ENCODE measurements at regions not wholly inside any gene's neighbourhood (a gene's known extent, or its start where the extent isn't known, plus 50 kb on each side); places are given as distances from the start of the nearest gene placed in this dataset.
A peak's percentile ranks its signal among the peaks of the same experiment; 100 is the strongest.
"Not testable (repeated sequence)": the region's sequence is repeated elsewhere in the genome, so short reads cannot be mapped to it uniquely, and the experiment has no call there.

DNA sequence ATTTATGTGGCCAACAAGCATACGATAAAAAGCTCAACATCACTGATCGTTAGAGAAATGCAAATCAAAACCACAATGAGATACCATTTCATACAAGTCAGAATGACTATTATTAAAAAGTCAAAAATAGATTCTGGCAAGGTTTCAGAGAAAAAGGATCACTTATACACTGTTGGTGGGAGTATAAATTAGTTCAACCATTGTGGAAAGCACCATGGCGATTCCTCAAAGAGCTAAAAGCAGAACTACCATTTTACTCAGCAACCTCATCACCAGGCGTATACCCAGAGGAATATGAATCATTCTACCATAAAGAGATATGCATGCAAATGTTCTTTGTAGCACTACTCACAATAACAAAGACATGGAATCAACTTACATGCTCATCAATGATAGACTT is 478.7 kb upstream of the GALNTL6 start:
- Histone ChIP-seq H3K9me3 (ENCODE audit: control insufficient read depth in 5 of 5, low read length in 5 of 5) (peaks cover 0 to 4% (median 0%) of the 10 kb centered on the region in 5 donors), H3K27ac (ENCODE audit: low read depth, low read length) (no peak overlapping the region), H3K9ac (ENCODE audit: low read length in 5 of 5) (no peak overlapping the region), H3K4me1 (ENCODE audit: control insufficient read depth in 5 of 5, insufficient read depth in 5 of 5, low read length in 5 of 5) (no peaks in the 10 kb centered on the region), H3K4me3 (ENCODE audit: low read depth in 1 of 5, low read length in 5 of 5) (no peak overlapping the region), H3K36me3 (ENCODE audit: control insufficient read depth in 5 of 5, insufficient read depth in 5 of 5, low read length in 5 of 5) (no peaks in the 10 kb centered on the region), H3K27me3 (ENCODE audit: control insufficient read depth in 5 of 5, insufficient read depth in 4 of 5, low read length in 5 of 5) (no peaks in the 10 kb centered on the region)

DNA sequence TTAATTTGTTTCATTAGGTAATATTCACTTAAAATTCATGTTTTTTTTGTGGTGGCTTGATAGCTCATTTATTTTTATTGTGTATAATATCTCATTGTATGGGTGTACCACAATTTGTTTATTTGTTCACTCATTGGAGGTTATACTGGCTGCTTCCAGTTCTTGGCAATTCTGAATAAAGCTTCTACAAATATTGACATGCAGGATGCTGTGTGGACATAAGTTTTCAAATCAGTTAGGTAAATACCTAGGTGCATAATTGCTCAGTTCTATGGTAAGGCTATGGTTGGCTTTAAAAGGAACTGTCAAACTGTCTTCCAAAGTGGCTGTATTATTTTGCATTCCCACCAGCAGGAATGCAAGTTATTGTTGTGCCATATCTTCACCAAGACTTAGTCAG is 504.5 kb upstream of the GALNTL6 start:
- Histone ChIP-seq H3K27me3 (ENCODE audit: control insufficient read depth in 5 of 5, insufficient read depth in 4 of 5, low read length in 5 of 5) (no peaks in the 10 kb centered on the region), H3K27ac (ENCODE audit: low read depth, low read length) (no peak overlapping the region), H3K36me3 (ENCODE audit: control insufficient read depth in 5 of 5, insufficient read depth in 5 of 5, low read length in 5 of 5) (no peaks in the 10 kb centered on the region), H3K9ac (ENCODE audit: low read length in 5 of 5) (no peak overlapping the region), H3K9me3 (ENCODE audit: control insufficient read depth in 5 of 5, low read length in 5 of 5) (no peaks in the 10 kb centered on the region), H3K4me1 (ENCODE audit: control insufficient read depth in 5 of 5, insufficient read depth in 5 of 5, low read length in 5 of 5) (no peaks in the 10 kb centered on the region), H3K4me3 (ENCODE audit: low read depth in 1 of 5, low read length in 5 of 5) (no peak overlapping the region)

DNA sequence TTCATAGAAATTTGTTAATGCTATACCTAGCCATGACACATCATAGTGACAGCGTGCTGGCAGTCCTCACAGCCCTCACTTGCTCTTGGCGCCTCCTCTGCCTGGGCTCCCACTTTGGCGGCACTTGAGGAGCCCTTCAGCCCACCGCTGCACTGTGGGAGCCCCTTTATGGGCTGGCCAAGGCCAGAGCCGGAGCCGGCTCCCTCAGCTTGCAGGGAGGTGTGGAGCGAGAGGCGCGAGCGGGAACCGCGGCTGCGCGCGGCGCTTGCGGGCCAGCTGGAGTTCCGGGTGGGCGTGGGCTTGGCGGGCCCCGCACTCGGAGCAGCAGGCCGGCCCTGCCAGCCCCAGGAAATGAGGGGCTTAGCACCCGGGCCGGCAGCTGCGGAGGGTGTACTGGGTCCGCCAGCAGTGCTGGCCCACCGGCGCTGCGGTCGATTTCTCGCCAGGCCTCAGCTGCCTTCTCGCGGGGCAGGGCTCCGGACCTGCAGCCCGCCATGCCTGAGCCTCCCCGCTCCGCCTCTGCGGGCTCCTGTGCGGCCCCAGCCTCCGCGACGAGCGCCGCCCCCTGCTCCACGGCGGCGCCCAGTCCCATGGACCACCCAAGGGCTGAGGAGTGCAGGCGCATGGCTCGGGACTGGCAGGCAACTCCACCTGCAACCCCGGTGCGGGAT is 515.0 kb upstream of the GALNTL6 start:
- not testable (repeated sequence) for H3K27me3 ChIP-seq (ENCODE audit: control insufficient read depth in 5 of 5, insufficient read depth in 4 of 5, low read length in 5 of 5); H3K36me3 ChIP-seq (ENCODE audit: control insufficient read depth in 5 of 5, insufficient read depth in 5 of 5, low read length in 5 of 5); H3K27ac ChIP-seq (ENCODE audit: low read depth, low read length); H3K9ac ChIP-seq (ENCODE audit: low read length in 5 of 5); H3K4me3 ChIP-seq (ENCODE audit: low read depth in 1 of 5, low read length in 5 of 5); H3K9me3 ChIP-seq (ENCODE audit: control insufficient read depth in 5 of 5, low read length in 5 of 5)
- peaks cover 0 to 14% (median 0%) of the 10 kb centered on the region in 5 donors for H3K4me1 ChIP-seq (ENCODE audit: control insufficient read depth in 5 of 5, insufficient read depth in 5 of 5, low read length in 5 of 5)

DNA sequence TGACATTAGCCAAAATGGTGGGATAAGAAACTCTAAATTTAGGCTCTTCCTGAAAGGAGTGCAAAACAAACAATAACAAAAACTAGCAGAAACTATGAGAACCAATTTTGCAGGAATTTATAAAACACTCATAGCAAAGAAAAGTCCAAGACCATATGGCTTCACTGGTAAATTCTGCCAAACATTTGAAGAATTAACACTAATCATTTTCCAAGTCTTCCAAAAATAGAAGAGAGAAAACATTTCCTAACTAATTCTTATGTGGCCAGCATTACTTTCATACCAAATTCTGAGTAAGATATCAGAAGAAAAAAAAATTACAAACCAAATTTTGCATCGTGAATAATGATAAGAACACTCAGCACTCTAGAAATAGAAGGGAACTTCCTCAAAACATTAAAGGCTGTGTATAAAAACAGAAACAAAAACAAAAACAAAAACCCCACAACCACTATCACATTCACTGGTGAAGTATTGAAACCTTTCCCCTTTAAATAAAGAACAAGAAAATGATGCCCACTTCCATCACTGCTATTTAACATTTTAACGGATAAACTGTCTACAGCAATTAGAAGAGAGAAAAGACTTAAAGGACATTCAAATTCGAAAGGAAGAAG is 524.3 kb upstream of the GALNTL6 start:
- Histone ChIP-seq H3K9me3 (ENCODE audit: control insufficient read depth in 5 of 5, low read length in 5 of 5) (no peaks in the 10 kb centered on the region), H3K4me1 (ENCODE audit: control insufficient read depth in 5 of 5, insufficient read depth in 5 of 5, low read length in 5 of 5) (peaks cover 0 to 17% (median 0%) of the 10 kb centered on the region in 5 donors), H3K4me3 (ENCODE audit: low read depth in 1 of 5, low read length in 5 of 5) (peak overlapping the region in 1 of 5 donors; percentile 23), H3K27ac (ENCODE audit: low read depth, low read length) (no peak overlapping the region), H3K36me3 (ENCODE audit: control insufficient read depth in 5 of 5, insufficient read depth in 5 of 5, low read length in 5 of 5) (no peaks in the 10 kb centered on the region), H3K27me3 (ENCODE audit: control insufficient read depth in 5 of 5, insufficient read depth in 4 of 5, low read length in 5 of 5) (no peaks in the 10 kb centered on the region), H3K9ac (ENCODE audit: low read length in 5 of 5) (no peak overlapping the region)

DNA sequence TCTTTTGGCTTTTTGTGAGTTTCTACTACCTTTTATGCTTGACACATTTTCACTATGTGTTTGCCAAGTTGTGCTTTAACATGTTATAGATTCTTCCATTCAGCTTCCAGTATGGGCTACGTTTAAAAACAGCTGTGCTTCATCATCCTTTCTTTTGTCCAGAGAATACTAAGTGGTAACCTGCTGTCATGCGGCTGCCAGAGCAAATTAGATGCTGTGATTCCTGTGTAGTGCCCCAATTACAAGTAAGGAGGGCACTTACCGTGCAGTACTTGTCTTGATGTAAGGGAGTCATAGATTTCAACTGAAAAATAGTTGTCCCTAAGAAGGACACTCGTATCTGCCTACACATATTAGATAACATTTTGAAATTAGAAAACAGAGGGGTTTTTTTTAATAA is 531.8 kb upstream of the GALNTL6 start:
- H3K9me3 ChIP-seq (ENCODE audit: control insufficient read depth in 5 of 5, low read length in 5 of 5) = no peaks in the 10 kb centered on the region
- no peaks in the 10 kb centered on the region for H3K27me3 ChIP-seq (ENCODE audit: control insufficient read depth in 5 of 5, insufficient read depth in 4 of 5, low read length in 5 of 5)
- no peak overlapping the region for H3K9ac ChIP-seq (ENCODE audit: low read length in 5 of 5)
- no peaks in the 10 kb centered on the region for H3K36me3 ChIP-seq (ENCODE audit: control insufficient read depth in 5 of 5, insufficient read depth in 5 of 5, low read length in 5 of 5)
- H3K4me3 ChIP-seq (ENCODE audit: low read depth in 1 of 5, low read length in 5 of 5) = no peak overlapping the region
- peaks cover 0 to 5% (median 0%) of the 10 kb centered on the region in 5 donors for H3K4me1 ChIP-seq (ENCODE audit: control insufficient read depth in 5 of 5, insufficient read depth in 5 of 5, low read length in 5 of 5)
- no peak overlapping the region for H3K27ac ChIP-seq (ENCODE audit: low read depth, low read length)

DNA sequence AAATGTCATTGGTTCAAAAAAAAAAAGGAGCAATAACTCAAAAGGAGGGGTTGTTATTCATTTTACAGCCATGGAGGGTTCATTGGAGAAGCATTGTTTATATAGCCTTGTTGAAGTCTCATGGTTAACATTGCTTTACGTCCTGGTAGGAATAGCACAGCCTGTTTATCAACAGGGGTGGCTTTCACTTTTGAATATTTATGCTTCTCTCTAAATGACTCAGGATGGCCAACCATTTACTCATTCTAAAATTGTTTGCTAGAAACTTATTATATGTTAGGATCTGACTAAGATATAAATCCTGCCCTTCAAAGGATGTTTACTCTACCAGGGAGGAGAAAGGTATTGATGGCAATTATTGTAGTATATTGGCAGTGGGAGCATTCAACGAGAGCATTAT is 534.1 kb upstream of the GALNTL6 start:
- Histone ChIP-seq H3K4me3 (ENCODE audit: low read depth in 1 of 5, low read length in 5 of 5) (no peak overlapping the region), H3K36me3 (ENCODE audit: control insufficient read depth in 5 of 5, insufficient read depth in 5 of 5, low read length in 5 of 5) (no peaks in the 10 kb centered on the region), H3K4me1 (ENCODE audit: control insufficient read depth in 5 of 5, insufficient read depth in 5 of 5, low read length in 5 of 5) (no peaks in the 10 kb centered on the region), H3K9ac (ENCODE audit: low read length in 5 of 5) (no peak overlapping the region), H3K9me3 (ENCODE audit: control insufficient read depth in 5 of 5, low read length in 5 of 5) (no peaks in the 10 kb centered on the region), H3K27ac (ENCODE audit: low read depth, low read length) (no peak overlapping the region), H3K27me3 (ENCODE audit: control insufficient read depth in 5 of 5, insufficient read depth in 4 of 5, low read length in 5 of 5) (no peaks in the 10 kb centered on the region)

DNA sequence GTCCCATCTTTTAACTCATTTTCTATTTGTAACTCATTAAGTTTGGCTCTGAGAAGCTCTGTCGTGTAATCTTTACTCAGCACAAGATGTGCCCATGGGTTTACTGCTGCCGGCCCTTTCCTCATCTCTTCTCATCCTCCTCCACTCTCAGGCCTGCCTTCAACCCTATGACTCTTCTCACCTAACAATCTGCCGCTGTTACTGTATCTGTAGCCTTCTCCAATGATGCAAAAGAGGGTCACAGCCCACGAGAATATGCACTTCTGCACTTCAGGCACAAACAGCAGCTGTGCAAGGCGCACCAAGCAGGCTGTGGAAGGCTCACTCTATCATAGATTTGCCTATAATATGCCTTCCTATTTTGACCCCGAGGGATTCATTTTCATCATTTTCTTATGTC is 546.5 kb upstream of the GALNTL6 start:
- Histone ChIP-seq H3K9ac (ENCODE audit: low read length in 5 of 5) (no peak overlapping the region), H3K4me1 (ENCODE audit: control insufficient read depth in 5 of 5, insufficient read depth in 5 of 5, low read length in 5 of 5) (no peaks in the 10 kb centered on the region), H3K36me3 (ENCODE audit: control insufficient read depth in 5 of 5, insufficient read depth in 5 of 5, low read length in 5 of 5) (no peaks in the 10 kb centered on the region), H3K27ac (ENCODE audit: low read depth, low read length) (no peak overlapping the region), H3K4me3 (ENCODE audit: low read depth in 1 of 5, low read length in 5 of 5) (no peak overlapping the region), H3K27me3 (ENCODE audit: control insufficient read depth in 5 of 5, insufficient read depth in 4 of 5, low read length in 5 of 5) (no peaks in the 10 kb centered on the region), H3K9me3 (ENCODE audit: control insufficient read depth in 5 of 5, low read length in 5 of 5) (no peaks in the 10 kb centered on the region)

DNA sequence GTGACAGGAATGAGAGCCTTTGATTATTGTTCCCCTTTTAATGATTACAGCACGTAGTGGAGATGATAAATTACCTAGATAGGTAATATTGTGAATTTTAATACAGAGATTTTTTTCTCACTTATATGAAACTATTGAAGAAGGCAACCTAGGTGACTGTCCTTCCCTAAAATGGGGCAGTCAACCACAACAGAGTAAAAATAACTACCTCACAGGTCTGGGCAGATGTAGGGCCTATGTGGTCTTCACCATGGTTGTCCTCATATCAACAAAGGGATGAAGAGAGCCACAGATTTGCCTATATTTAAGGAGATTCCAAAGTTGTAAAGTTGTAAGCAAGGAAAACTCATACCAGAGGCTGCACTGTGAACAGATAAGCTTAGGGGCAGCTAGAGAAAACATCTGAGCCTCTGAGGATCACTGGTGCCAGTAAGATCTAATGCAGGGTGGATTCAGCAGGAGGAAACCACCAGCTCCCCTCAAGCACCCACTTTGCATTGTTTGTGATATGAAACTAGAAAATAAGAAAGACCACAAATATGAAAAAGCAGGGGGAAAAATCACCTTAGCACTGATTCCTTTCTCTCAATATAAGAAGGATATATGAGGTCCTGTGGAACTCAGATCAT is 547.9 kb upstream of the GALNTL6 start:
- Histone ChIP-seq H3K27me3 (ENCODE audit: control insufficient read depth in 5 of 5, insufficient read depth in 4 of 5, low read length in 5 of 5) (no peaks in the 10 kb centered on the region), H3K9ac (ENCODE audit: low read length in 5 of 5) (no peak overlapping the region), H3K4me1 (ENCODE audit: control insufficient read depth in 5 of 5, insufficient read depth in 5 of 5, low read length in 5 of 5) (no peaks in the 10 kb centered on the region), H3K27ac (ENCODE audit: low read depth, low read length) (no peak overlapping the region), H3K9me3 (ENCODE audit: control insufficient read depth in 5 of 5, low read length in 5 of 5) (no peaks in the 10 kb centered on the region), H3K36me3 (ENCODE audit: control insufficient read depth in 5 of 5, insufficient read depth in 5 of 5, low read length in 5 of 5) (no peaks in the 10 kb centered on the region), H3K4me3 (ENCODE audit: low read depth in 1 of 5, low read length in 5 of 5) (no peak overlapping the region)

DNA sequence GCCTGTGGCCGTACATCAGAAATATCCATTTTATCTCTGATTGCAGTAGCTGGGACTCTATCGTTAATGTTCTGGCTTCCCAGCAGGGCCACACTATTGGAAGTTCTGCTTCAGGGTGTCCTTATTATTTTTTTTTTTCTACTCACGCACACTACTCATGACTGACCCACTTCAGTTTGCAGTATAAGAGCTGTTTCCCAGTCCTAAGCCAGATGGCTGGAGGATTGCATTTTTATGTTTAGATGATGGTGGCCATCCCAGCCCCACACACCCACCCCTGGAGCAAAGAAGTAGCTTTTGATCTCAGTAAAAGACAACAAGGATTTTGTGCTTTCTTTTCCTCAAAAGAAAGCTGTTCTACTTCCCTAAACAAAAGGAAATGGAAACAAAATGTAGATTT is 557.0 kb upstream of the GALNTL6 start:
- no peak overlapping the region for H3K9ac ChIP-seq (ENCODE audit: low read length in 5 of 5)
- H3K9me3 ChIP-seq (ENCODE audit: control insufficient read depth in 5 of 5, low read length in 5 of 5) = peaks cover 0 to 2% (median 0%) of the 10 kb centered on the region in 5 donors
- H3K36me3 ChIP-seq (ENCODE audit: control insufficient read depth in 5 of 5, insufficient read depth in 5 of 5, low read length in 5 of 5) = no peaks in the 10 kb centered on the region
- peaks cover 0 to 3% (median 0%) of the 10 kb centered on the region in 5 donors for H3K4me1 ChIP-seq (ENCODE audit: control insufficient read depth in 5 of 5, insufficient read depth in 5 of 5, low read length in 5 of 5)
- no peak overlapping the region for H3K4me3 ChIP-seq (ENCODE audit: low read depth in 1 of 5, low read length in 5 of 5)
- no peaks in the 10 kb centered on the region for H3K27me3 ChIP-seq (ENCODE audit: control insufficient read depth in 5 of 5, insufficient read depth in 4 of 5, low read length in 5 of 5)
- no peak overlapping the region for H3K27ac ChIP-seq (ENCODE audit: low read depth, low read length)

DNA sequence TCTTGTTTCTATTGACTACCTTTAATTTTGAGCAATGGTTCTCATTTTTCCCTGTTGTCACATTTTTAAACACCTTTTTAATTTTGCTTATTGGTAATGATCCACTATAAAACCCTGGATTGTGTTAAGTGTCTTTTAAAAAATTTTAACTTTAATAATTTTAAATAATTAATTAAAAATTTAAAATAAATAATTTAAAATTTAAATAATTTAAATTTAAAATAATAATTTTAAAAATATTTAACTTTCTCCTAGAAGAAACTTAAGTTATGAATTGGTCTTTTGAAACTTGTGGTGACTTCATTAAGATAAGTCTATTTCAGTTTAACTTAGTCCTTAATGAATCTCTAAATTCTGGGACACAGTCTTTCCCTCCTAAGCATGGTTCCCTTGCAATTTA is 566.3 kb upstream of the GALNTL6 start:
- H3K9me3 ChIP-seq (ENCODE audit: control insufficient read depth in 5 of 5, low read length in 5 of 5) = no peaks in the 10 kb centered on the region
- no peaks in the 10 kb centered on the region for H3K36me3 ChIP-seq (ENCODE audit: control insufficient read depth in 5 of 5, insufficient read depth in 5 of 5, low read length in 5 of 5)
- no peaks in the 10 kb centered on the region for H3K4me1 ChIP-seq (ENCODE audit: control insufficient read depth in 5 of 5, insufficient read depth in 5 of 5, low read length in 5 of 5)
- no peaks in the 10 kb centered on the region for H3K27me3 ChIP-seq (ENCODE audit: control insufficient read depth in 5 of 5, insufficient read depth in 4 of 5, low read length in 5 of 5)
- H3K9ac ChIP-seq (ENCODE audit: low read length in 5 of 5) = no peak overlapping the region
- H3K27ac ChIP-seq (ENCODE audit: low read depth, low read length) = no peak overlapping the region
- H3K4me3 ChIP-seq (ENCODE audit: low read depth in 1 of 5, low read length in 5 of 5) = no peak overlapping the region
